Mucosa of descending colon (tissue), 3 donors: ENCODE measurements at regions not wholly inside any gene's neighbourhood (a gene's known extent, or its start where the extent isn't known, plus 50 kb on each side); places are given as distances from the start of the nearest gene placed in this dataset.
A peak's percentile ranks its signal among the peaks of the same experiment; 100 is the strongest.

Experiments used
- ATAC-seq: fragments of 200-7000 bp; cut with Tn5 transposase; one replicate; pipeline ENCODE4 v1.9.1; 2020; ENCODE audit warnings: mild to moderate bottlenecking, moderate library complexity
- DNase-seq, 3 donors: peaks; one replicate each; pipeline ENCODE4 v3.0.0-alpha.2; 2020
- H3K36me3 ChIP-seq: fragments of 200-600 bp; one replicate; pipeline ENCODE4 v1.8.0; 2021; ENCODE audit warnings: low read depth, mild to moderate bottlenecking
- H3K4me1 ChIP-seq: fragments of 200-600 bp; one replicate; pipeline ENCODE4 v1.8.0; 2021; ENCODE audit warnings: low read depth, mild to moderate bottlenecking
- H3K4me3 ChIP-seq: fragments of 200-600 bp; one replicate; pipeline ENCODE4 v1.8.0; 2021; ENCODE audit warnings: mild to moderate bottlenecking
- H3K9me3 ChIP-seq: fragments of 200-600 bp; one replicate; pipeline ENCODE4 v1.8.0; 2021; ENCODE audit warnings: mild to moderate bottlenecking
- intact Hi-C, 2 donors: fragments of 100-400 bp; cut with DNase I in 1 of 2; cut with micrococcal nuclease in 1 of 2; formaldehyde crosslinking; loops; one replicate each; pipeline versions ENCODE4 v1.11.0 to v1.11.1; 2022; cut with DNase I, micrococcal nuclease
- TF ChIP-seq, protein P1 (sequence below): fragments of 200-600 bp; IDR thresholded peaks from one replicate; pipeline ENCODE4 v1.8.0; 2022; ENCODE audit warnings: antibody characterized with exemption, mild to moderate bottlenecking
- donor health status: DM: no; HTN: no; CAD: no; lungs with moderate emphysema.
- donor health status: DM: no; HTN: no; CAD: no.
- donor health status: DM: no; HTN: yes; CAD: no.

- TF ChIP-seq, protein P1, sequence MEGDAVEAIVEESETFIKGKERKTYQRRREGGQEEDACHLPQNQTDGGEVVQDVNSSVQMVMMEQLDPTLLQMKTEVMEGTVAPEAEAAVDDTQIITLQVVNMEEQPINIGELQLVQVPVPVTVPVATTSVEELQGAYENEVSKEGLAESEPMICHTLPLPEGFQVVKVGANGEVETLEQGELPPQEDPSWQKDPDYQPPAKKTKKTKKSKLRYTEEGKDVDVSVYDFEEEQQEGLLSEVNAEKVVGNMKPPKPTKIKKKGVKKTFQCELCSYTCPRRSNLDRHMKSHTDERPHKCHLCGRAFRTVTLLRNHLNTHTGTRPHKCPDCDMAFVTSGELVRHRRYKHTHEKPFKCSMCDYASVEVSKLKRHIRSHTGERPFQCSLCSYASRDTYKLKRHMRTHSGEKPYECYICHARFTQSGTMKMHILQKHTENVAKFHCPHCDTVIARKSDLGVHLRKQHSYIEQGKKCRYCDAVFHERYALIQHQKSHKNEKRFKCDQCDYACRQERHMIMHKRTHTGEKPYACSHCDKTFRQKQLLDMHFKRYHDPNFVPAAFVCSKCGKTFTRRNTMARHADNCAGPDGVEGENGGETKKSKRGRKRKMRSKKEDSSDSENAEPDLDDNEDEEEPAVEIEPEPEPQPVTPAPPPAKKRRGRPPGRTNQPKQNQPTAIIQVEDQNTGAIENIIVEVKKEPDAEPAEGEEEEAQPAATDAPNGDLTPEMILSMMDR = no peak
- peaks cover 18% of the 10 kb centered on the region for H3K4me1 ChIP-seq
- no peaks in the 10 kb centered on the region for H3K9me3 ChIP-seq
- ATAC-seq (no peak), DNase-seq (no peak)
- intact Hi-C loops = no loop called here
- H3K4me3 ChIP-seq = no peak overlapping the region
- H3K36me3 ChIP-seq = no peaks in the 10 kb centered on the region
These were observed 108.8 kb downstream of the NAV1 start for GRCh38 chr1:201647722-201648065.

DNA sequence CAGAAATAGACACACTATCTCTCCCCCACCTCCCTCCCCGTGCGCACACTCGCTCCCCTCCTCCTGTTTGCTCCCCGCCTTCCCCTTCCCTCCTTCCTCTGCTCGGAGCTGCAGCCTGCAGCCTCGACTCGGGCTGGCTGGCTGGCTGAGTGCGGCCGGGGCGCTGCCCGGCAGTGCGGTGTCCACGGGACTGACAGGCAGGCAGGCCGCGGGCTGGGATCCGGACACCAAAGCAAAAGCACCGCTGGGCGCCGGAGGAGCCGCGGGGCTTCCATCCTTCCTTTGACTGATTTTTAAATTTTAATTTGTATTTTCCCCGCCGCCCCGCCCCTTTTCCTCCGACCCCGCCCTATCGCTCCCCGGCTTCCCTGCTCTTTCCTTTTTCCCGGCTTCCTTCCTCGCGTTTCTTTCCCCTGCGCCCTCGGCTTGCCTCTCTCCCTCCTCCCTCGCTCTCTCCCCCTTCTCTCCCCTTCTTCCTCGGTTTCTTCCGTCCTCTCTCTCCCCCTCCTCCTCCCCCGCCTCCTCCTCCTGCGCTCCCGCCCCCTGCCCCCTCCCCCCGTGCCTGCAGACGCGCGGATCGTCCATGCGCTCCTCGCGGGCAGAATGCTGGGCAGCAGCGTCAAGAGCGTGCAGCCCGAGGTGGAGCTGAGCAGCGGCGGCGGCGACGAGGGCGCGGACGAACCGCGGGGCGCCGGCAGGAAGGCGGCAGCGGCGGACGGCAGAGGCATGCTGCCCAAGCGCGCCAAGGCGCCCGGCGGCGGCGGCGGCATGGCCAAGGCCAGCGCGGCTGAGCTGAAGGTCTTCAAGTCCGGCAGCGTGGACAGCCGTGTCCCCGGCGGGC, 109.4 kb downstream of the NAV1 start:
- Histone ChIP-seq H3K36me3 (no peaks in the 10 kb centered on the region), H3K4me3 (peak overlapping the region; percentile 7), H3K9me3 (no peaks in the 10 kb centered on the region), H3K4me1 (peaks cover 18% of the 10 kb centered on the region)
- DNase-seq (peak; percentile 53 to 69 (median 64)), ATAC-seq (peak; percentile 41)
- intact Hi-C loops = no loop called here
- TF ChIP-seq, protein P1 = no peak

DNA sequence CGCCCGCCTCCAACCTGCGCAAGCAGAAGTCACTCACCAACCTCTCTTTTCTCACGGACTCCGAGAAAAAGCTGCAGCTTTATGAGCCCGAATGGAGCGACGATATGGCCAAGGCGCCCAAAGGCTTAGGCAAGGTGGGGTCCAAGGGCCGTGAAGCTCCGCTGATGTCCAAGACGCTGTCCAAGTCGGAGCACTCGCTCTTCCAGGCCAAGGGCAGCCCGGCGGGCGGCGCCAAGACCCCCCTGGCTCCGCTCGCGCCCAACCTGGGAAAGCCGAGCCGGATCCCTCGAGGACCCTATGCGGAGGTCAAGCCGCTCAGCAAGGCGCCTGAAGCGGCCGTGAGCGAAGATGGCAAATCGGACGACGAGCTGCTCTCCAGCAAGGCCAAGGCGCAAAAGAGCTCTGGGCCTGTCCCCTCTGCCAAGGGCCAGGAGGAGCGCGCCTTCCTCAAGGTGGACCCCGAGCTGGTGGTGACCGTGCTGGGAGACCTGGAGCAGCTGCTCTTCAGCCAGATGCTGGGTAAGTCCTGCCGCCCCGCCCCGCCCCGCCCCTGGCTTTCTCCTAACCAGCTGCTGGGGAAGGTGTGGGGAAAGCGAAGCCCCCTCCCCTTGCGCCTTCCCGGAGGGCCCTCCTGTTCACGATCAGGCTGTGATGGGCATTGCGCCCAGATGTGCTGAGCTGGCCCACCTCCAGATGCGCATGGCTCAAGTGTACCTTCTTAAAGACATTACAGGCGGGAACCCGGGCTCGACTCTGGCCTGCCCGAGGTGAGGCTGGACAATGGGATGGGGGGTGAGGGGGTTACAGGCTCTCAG, 110.2 kb downstream of the NAV1 start:
- peaks cover 18% of the 10 kb centered on the region for H3K4me1 ChIP-seq
- H3K4me3 ChIP-seq = peak overlapping the region; percentile 7
- no peaks in the 10 kb centered on the region for H3K9me3 ChIP-seq
- ATAC-seq (peak; percentile 22), DNase-seq (peak; percentile 58 to 67 (median 60))
- TF ChIP-seq, protein P1 = no peak
- no peaks in the 10 kb centered on the region for H3K36me3 ChIP-seq
- intact Hi-C loops = no loop called here

DNA sequence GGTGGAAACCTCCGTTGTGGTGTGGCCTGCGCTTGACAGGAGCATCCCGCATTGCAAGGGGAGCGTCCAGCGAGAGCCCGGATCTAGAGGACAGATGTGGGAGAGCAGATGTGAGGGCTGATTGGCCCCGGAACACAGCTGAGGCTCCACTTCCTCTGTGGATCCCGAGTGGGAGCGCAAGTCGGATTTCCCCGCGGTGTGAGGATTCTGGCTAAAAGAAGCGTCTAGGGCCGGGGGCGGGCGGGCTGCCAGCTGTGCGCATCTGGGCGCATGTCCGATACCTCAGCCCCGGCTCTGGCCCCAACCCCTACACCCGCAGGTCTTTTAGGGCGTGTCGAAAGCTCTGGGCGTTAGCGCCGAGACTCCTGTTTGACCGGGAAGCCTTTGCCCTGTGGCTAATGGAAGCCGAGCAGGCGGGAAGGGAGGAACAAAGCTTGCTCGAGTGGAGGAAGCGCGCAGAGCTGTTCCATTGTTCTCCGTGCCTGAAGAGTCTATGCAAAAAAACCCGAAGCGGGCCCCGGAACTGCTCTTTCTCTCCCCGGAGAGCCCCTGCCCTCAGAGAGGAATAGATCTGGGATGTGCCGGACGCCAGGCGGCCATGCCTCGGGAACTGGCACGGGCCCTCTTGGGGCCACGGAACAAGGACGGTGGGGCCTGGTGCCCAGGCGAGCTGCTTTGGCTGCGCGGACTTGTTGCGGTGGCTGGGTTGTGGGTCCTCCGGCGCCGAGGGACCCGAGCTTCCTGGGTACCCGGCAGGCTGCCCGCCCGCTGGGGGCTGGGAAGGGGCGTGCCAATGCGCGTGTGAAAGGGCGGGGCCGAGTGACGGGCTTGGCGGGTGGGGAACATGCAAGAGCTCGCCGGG, 111.1 kb downstream of the NAV1 start:
- Histone ChIP-seq H3K4me1 (peaks cover 21% of the 10 kb centered on the region), H3K36me3 (no peaks in the 10 kb centered on the region), H3K9me3 (no peaks in the 10 kb centered on the region), H3K4me3 (peak overlapping the region; percentile 22)
- DNase-seq (peak; percentile 92 to 97 (median 94)), ATAC-seq (peak; percentile 87)
- TF ChIP-seq, protein P1 = no peak
- intact Hi-C loops = no loop called here

- H3K4me1 ChIP-seq = peaks cover 24% of the 10 kb centered on the region
- no peaks in the 10 kb centered on the region for H3K36me3 ChIP-seq
- TF ChIP-seq, protein P1 = no peak
- DNase-seq (no peak), ATAC-seq (no peak)
- intact Hi-C loops = no loop called here
- no peaks in the 10 kb centered on the region for H3K9me3 ChIP-seq
- H3K4me3 ChIP-seq = peak overlapping the region; percentile 22
These were observed 111.7 kb downstream of the NAV1 start for GRCh38 chr1:201650623-201650933.
